ENCODE measurements at regions not wholly inside any gene's neighbourhood (a gene's known extent, or its start where the extent isn't known, plus 50 kb on each side); places are given as distances from the start of the nearest gene placed in this dataset.

DNA sequence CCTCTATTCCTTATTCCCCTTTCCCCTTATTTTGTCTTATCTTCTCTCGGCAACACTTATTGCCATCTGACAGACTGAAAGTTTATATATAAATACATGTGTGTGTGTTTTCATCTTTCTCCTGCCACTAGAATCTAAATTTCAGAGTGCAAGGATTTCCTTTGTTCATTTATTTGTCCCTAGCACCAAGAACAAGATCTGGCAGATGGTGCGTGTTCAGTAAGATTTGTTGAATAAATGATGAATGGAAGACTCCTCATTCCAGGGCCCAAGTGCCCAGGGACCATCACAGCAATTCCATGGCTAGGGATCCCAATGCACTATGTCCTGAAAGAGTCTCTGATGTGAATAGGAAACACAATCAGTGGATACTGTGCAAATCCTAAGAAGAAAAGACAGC is 97.9 kb upstream of the EEA1 start:
- Mint-ChIP-seq H3K27ac (ENCODE audit: unreplicated experiment) (no peak overlapping the region), H3K36me3 (ENCODE audit: low read depth) (no peaks in the 10 kb centered on the region), H3K9me3 (ENCODE audit: low read depth) (no peaks in the 10 kb centered on the region), H3K4me3 (ENCODE audit: unreplicated experiment) (no peak overlapping the region), H3K4me1 (ENCODE audit: low read depth) (no peaks in the 10 kb centered on the region), H3K27me3 (ENCODE audit: low read depth) (no peaks in the 10 kb centered on the region)
- no peak for DNase-seq (ENCODE audit: low spot score)
- TF ChIP-seq, protein P1, sequence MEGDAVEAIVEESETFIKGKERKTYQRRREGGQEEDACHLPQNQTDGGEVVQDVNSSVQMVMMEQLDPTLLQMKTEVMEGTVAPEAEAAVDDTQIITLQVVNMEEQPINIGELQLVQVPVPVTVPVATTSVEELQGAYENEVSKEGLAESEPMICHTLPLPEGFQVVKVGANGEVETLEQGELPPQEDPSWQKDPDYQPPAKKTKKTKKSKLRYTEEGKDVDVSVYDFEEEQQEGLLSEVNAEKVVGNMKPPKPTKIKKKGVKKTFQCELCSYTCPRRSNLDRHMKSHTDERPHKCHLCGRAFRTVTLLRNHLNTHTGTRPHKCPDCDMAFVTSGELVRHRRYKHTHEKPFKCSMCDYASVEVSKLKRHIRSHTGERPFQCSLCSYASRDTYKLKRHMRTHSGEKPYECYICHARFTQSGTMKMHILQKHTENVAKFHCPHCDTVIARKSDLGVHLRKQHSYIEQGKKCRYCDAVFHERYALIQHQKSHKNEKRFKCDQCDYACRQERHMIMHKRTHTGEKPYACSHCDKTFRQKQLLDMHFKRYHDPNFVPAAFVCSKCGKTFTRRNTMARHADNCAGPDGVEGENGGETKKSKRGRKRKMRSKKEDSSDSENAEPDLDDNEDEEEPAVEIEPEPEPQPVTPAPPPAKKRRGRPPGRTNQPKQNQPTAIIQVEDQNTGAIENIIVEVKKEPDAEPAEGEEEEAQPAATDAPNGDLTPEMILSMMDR (IDR thresholded peaks at IDR 0.05): no peak

DNA sequence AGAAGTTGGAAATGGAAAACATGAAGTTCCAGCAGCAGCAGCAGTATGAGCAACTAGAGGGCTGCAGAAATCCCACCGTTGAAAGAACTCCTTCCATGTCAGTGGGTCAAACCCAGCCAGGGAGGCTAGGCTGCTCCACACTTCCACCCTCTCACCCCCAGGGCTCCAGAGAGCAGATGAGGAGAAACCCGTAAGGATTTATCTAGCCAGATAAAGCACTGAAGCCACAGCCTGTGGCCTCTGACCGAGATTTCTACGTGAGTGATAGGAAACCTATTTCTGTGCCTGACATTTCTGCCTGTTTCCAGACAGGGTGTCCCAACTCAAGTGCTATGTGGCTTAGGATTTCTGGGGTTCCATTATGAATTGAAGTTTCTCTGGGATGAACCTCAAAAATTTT is 100.0 kb upstream of the EEA1 start:
- H3K27me3 Mint-ChIP-seq (ENCODE audit: low read depth): no peaks in the 10 kb centered on the region
- no peak overlapping the region for H3K4me3 Mint-ChIP-seq (ENCODE audit: unreplicated experiment)
- TF ChIP-seq, protein P1 (IDR thresholded peaks at IDR 0.05): no peak
- H3K36me3 Mint-ChIP-seq (ENCODE audit: low read depth): no peaks in the 10 kb centered on the region
- no peak overlapping the region for H3K27ac Mint-ChIP-seq (ENCODE audit: unreplicated experiment)
- H3K9me3 Mint-ChIP-seq (ENCODE audit: low read depth): no peaks in the 10 kb centered on the region
- no peaks in the 10 kb centered on the region for H3K4me1 Mint-ChIP-seq (ENCODE audit: low read depth)
- no peak for DNase-seq (ENCODE audit: low spot score)

DNA sequence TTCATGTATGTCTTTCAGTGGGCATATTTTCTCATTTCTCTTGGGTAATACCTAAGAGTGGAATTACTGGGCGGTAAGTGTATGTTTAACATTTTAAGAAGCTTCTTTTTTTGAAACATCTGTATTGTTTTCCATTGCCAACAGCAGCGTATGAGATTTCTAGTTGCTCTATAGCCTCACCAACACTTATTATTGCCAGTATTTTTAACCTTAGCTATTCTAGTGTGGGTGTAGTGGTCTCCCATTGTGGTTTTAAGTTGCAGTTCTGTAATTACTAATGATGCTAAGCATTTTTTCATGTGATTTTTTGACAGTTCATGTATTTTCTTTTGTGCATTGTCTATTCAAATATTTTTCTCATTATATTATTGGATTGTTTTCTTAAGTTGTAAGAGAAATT is 101.9 kb upstream of the EEA1 start:
- H3K4me3 Mint-ChIP-seq (ENCODE audit: unreplicated experiment): no peak overlapping the region
- H3K27me3 Mint-ChIP-seq (ENCODE audit: low read depth): no peaks in the 10 kb centered on the region
- H3K9me3 Mint-ChIP-seq (ENCODE audit: low read depth): no peaks in the 10 kb centered on the region
- no peak for DNase-seq (ENCODE audit: low spot score)
- no peaks in the 10 kb centered on the region for H3K36me3 Mint-ChIP-seq (ENCODE audit: low read depth)
- TF ChIP-seq, protein P1 (IDR thresholded peaks at IDR 0.05): no peak
- H3K4me1 Mint-ChIP-seq (ENCODE audit: low read depth): no peaks in the 10 kb centered on the region
- no peak overlapping the region for H3K27ac Mint-ChIP-seq (ENCODE audit: unreplicated experiment)

DNA sequence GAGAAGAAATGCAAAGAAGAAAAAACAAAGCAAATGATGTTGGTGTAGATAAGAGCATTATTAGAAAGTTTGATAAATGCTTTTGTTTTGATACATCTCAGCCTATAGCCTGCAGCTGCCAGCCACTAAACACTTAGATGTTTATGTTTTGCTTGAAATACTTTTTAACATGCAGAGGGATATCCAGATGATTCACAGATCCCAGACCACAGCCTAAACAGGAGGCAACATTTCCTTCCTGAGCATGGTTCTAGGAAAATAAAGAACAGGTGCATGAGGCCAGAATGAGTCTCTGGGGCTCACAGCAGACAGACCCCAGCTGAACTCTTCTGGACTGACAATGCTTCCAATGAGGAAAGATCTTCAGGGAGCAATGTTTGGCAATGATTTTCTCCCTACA is 103.7 kb upstream of the EEA1 start:
- no peak for DNase-seq (ENCODE audit: low spot score)
- no peaks in the 10 kb centered on the region for H3K9me3 Mint-ChIP-seq (ENCODE audit: low read depth)
- no peaks in the 10 kb centered on the region for H3K4me1 Mint-ChIP-seq (ENCODE audit: low read depth)
- H3K27ac Mint-ChIP-seq (ENCODE audit: unreplicated experiment): no peak overlapping the region
- H3K4me3 Mint-ChIP-seq (ENCODE audit: unreplicated experiment): no peak overlapping the region
- H3K36me3 Mint-ChIP-seq (ENCODE audit: low read depth): no peaks in the 10 kb centered on the region
- H3K27me3 Mint-ChIP-seq (ENCODE audit: low read depth): no peaks in the 10 kb centered on the region
- TF ChIP-seq, protein P1 (IDR thresholded peaks at IDR 0.05): no peak

DNA sequence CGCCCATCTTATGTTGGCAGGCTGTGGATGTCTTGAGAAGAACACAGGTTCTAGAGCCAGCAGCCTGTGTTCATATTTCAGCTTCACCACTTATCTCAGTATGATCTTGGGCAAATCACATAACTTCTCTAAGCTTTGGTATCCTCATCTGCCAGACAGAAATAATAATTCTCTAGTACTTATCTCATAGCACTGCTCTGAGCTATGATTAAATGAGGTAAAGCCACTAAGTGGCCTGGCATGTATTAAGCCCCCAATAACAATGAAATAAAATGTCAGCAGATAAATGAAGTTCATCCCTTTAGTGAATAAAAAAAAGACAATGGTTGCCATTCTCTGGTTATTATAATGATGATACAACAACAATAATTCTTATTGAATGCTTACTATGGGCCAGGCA is 104.9 kb upstream of the EEA1 start:
- no peaks in the 10 kb centered on the region for H3K9me3 Mint-ChIP-seq (ENCODE audit: low read depth)
- no peaks in the 10 kb centered on the region for H3K4me1 Mint-ChIP-seq (ENCODE audit: low read depth)
- no peak overlapping the region for H3K27ac Mint-ChIP-seq (ENCODE audit: unreplicated experiment)
- no peaks in the 10 kb centered on the region for H3K27me3 Mint-ChIP-seq (ENCODE audit: low read depth)
- H3K4me3 Mint-ChIP-seq (ENCODE audit: unreplicated experiment): no peak overlapping the region
- TF ChIP-seq, protein P1 (IDR thresholded peaks at IDR 0.05): no peak
- H3K36me3 Mint-ChIP-seq (ENCODE audit: low read depth): no peaks in the 10 kb centered on the region
- DNase-seq (ENCODE audit: low spot score): no peak
